ENCODE measurements at regions not wholly inside any gene's neighbourhood (a gene's known extent, or its start where the extent isn't known, plus 50 kb on each side); places are given as distances from the start of the nearest gene placed in this dataset.
"Not testable (repeated sequence)": the region's sequence is repeated elsewhere in the genome, so short reads cannot be mapped to it uniquely, and the experiment has no call there.

DNA sequence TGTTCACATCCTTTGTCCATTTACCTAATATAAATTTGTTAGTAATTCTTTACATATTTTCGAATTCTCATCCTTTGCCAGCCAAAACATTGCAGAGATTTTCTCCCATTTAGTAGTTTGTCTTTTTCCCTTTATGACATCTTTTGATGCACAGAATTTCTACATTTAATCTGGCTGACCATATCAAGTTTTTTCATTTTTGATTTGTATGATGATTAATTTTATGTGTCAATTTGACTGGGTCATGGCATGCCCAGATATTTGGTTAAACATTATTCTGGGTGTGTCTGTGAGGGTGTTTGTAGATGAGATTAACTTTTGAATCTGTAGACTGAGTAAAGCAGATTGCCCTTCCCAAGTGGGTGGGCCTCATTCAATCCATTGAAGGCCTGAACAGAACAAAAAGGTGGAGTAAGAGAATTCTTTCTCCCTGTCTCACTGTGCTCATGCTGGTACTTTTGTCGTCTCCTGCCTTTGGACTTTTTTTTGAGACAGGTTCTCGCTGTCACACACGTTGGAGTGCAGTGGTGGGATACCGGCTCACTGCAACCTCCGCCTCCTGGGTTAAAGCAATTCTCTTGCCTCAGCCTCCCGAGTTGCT, 72.1 kb upstream of the EPB41L1 start:
- no peak for DNase-seq (ENCODE audit: low spot score)

GRCh38 chr20:36083200-36083599, 71.3 kb upstream of the EPB41L1 start:
- DNase-seq (ENCODE audit: low spot score) = not testable (repeated sequence)

- DNase-seq (ENCODE audit: low spot score) = no peak
Observed at GRCh38 chr20:36084356-36084755, 70.2 kb upstream of the EPB41L1 start.

DNA sequence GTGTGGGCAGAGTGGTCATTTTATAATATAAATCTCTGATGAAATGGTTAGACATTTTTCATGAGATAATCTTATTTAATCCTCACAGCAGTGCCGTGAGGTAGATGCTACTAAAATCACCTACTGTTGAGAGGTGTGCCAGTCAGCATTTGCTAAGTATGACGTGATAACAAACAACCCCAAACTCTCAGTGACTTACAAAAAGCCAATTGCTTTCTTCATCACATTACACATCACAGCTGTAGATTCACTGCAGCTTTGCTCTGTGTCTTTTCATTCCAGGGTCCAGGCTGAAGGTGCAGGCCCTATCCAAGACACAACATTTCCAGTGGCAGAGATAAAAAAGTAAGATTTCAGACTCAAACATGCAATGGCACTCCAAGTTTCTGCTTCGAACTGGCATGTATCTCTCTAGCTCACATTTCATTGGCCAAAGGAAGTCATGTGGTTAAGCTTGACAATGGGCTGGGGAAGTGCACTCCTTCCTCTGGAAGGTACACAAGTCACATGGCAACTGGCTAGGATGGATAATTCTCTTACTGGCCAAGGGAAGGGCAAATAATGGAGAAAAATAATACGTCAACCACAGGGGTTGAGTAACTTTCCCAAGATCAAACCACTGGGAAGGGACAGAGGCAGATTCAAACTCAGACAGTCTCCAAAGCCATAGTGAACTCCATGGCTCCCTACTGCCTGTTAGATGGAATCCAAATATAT, 69.5 kb upstream of the EPB41L1 start:
- DNase-seq (ENCODE audit: low spot score) = no peak

- DNase-seq (ENCODE audit: low spot score) = no peak
Observed at GRCh38 chr20:36085686-36086267, 68.8 kb upstream of the EPB41L1 start.

DNA sequence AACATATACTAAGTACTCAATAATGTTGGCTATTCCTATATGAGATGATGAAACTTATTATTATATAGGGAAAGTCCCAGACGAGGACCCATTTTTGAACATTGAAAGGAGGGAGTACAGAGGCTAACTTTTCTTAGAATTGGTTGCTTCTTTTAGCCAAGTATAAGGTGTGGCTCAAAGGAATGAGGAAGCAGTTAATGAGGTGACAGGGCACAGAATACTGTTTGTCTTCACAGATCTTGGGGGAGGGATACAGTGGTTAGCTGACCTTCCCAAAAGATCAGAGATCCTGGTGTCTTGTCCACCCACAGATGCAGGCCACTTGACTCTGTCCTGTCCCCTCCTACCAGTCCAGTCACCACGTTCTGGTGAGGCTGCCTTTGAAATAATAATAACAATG, 67.8 kb upstream of the EPB41L1 start:
- no peak for DNase-seq (ENCODE audit: low spot score)

DNA sequence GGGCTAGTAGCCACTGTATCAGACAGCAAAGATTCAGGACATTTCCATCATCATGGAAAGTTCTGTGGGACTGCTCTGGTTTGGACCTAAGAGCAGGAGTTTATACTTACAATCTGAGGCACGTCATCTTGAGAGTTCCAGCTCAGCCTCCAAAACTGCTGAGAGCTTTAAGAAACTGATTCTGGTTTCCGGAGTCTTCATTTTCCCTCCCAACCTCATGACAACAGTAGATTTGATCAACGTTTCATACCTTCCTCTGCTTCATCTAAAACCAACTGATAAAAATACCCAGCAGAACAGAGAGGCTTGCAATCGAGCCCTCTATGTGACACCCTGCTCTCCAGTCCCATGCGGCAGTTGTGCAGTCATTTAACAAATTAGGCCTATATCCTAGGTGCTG, 64.3 kb upstream of the EPB41L1 start:
- DNase-seq (ENCODE audit: low spot score) = no peak

DNA sequence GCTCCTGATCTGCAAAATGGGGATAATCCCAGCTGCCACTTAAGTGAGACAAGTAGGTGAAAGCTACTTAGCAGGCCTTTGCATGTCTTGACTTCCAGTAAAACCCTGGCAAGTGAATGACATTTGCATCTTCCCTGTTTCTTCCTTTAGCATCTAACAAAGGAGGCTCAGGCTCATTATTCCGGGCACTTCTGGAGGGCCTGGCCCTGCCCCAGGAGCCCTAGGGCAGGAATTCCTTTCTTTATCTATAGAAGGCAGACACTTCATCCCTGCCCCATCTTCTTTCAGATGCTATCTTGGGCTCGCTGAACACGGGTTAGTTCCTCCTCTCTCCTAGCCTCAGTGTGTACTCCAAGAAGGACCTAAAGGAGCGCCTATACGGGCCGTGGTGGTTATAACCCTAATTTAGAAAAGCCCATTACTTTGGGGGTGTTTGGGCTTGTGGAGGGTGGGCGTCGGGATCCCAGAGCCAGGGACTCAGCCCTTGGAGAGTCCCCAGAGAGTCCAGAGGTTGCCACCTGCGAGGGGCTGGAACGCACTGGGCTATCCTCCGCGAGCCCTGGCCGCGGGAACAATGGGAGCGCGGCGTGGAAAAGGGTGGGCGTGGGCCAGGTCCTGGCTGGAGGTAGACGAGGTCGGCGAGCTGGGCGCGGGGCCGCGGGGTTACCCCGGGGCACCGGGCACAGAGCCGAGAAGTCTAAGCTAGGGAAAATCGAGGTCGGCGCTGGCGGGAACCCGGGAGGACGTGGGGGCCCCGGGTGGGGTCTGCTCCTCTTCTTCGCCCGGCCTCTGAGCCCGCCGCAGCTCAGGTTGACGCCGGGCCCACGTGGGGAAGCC, 62.8 kb upstream of the EPB41L1 start:
- no peak for DNase-seq (ENCODE audit: low spot score)

DNA sequence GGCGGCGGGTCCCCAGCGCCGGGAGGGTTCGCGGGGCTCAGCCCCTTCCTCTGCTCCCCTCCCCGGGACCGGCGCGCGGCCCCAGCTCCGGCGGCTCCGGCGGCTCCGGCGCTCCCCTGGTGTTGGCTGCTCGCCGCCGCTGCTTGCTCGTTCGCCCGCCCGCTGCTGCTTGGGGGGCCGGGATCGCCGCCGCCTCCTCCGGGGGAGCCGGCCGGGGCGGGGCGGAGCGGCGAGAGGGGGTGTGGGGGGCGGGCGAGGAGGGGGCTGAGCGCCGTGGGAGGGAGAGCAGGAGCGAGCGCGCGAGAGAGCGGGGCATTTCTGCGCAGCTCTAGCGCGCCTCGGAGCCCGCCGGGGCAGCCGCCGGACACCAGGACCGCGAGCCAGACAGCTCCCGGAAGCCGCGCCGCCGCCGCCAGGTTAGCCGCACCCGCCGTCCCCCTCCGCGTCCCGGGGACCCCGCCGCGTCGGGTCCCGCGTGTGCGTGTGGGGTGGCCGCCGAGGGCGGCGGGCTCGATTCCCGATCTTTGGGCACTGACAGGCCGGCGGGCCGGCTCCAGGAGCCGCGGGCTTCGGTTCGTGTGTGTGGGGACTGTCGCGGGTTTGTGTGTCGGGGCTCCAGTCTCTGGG, 62.0 kb upstream of the EPB41L1 start:
- no peak for DNase-seq (ENCODE audit: low spot score)

DNA sequence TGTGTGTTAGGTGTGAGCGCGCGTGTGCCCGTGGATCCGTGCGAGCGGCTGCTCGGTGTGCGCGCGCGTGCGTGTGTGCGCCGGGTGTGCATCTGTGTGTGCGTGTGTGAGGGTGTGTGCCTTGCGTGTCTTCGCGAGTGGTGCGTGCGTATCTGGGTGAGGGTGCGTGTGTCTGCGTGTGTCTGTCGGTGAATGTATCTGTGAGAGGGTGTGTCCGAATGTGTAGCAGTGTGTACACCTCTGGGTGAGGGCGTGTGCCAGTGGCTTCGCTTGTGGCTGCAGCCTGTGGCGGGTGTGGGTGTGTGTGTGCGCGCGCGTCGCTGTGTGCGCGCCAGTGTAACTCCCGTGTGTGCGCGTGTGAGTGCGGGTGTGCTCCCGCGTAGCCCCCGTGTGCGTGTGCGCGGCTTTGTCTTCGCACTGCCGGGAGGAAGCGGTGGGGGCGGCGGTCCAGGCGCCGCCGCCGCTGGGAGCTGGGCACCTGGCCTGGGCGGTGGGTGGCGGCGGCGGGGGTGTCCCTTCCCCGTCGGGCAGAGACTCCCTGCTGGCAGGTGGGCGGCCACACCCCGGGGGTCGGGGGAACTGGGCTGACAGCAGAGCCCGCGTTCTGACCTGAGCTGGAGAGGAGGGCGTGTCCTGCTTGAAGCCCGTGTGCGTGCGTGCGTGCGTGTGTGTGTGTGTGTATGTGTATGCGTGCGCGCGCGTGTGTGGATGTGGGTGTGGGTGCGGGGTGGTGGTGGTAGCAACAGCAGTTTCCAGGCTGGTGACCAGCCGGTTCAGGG, 61.3 kb upstream of the EPB41L1 start:
- DNase-seq (ENCODE audit: low spot score) = peak; percentile 7

- DNase-seq (ENCODE audit: low spot score) = no peak
Observed at GRCh38 chr20:36093804-36094145, 60.8 kb upstream of the EPB41L1 start.

DNA sequence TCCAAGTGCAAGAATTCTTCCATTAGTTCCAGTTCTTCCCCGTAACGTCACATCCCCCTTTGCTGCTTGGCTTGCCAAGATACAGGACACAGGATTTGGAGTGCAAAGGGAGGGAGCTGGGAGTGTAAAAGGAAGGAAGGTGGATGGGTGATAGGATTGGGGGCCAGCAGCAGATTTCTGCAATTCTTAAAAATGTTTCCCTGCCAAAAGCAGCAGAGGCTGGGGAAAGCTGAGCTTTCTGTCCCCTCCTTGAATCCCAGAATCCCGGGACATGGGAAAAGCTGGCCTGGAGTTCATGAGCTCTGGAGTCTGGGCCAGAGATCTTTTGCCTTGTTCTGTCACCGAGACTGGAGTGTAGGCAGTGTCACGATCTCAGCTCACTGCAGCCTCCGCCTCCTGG, 60.0 kb upstream of the EPB41L1 start:
- DNase-seq (ENCODE audit: low spot score) = no peak

GRCh38 chr20:36096435-36096834, 58.1 kb upstream of the EPB41L1 start:
- DNase-seq (ENCODE audit: low spot score) = no peak

- DNase-seq (ENCODE audit: low spot score) = no peak
Observed at GRCh38 chr20:36097337-36098151, 57.0 kb upstream of the EPB41L1 start.

DNA sequence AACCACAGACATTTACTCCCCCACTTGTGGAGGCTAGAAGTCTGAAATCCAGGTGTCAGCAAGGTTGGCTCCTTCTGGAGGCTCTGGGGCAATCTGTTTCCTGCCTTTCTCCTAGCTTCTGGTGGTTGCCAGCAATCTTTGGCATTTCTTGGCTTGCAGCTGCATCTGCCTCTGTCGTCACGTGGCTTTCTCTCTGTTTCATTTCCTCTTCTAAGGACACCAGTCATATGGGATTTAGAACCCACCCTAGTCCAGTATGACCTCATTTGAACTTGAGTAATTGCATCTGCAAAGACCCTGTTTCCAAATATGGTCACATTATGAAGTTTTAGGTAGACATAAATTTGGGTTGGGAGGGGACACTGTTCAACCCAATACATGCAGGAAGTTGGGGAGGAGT, 56.2 kb upstream of the EPB41L1 start:
- no peak for DNase-seq (ENCODE audit: low spot score)

GRCh38 chr20:36099106-36099505, 55.4 kb upstream of the EPB41L1 start:
- no peak for DNase-seq (ENCODE audit: low spot score)

GRCh38 chr20:36101192-36101591, 53.3 kb upstream of the EPB41L1 start:
- no peak for DNase-seq (ENCODE audit: low spot score)

DNA sequence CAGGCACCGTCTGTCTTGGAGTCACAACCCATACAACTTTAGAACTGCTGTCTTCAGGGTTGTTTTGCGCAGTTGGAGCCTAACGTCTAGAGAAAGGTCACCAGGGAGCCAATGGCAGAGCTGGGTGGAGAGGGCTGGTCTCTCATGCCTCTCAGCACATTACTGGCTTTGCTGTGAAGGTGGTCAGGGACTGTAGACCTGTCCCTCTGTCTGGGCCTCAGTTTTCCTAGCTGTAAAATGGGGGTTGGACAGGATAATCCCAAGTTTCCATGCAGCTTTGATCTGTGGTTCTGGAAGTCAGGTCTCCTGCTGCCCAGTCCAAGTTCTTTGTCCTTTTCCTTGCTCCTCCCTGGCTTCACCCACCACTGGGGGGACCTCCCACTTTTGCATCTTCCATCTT, 52.2 kb upstream of the EPB41L1 start:
- DNase-seq (ENCODE audit: low spot score) = no peak

DNA sequence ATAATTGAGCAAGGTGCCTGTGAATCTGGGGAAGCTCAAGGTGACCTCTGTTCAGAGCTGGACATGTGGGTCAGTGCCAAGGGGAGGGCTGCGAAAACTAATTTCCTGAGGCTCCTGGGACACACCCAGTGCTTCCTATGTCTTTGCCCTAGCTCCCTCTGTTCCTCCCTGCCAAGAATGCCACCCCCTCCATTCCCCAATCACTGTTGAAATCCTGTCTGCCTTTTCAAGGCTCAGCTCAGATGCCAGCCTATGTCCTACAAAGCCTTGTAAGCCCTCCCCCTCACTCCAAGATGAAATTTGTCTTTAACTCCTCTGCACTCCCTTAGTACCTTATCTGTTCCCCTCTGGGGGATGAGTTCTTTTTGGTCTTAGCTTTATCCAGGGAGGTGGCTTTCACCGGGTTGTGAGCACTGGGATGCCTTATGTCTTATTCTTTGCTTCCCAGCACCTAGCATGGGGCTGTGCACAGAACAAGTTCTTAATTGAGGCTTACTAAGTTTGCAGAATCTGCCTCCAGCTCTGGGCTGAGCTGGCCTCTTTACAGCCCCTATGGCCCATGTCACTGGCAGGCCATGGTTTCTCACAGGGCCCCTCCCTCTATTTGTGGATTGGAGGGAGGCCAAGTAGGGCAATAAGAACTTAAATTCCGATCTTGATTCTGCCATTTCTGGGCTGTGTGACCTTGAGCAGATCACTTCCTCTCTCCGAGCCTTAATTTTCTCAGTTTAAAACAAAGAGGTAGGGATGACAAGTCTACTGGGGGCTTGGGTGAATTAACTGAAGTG, 51.5 kb upstream of the EPB41L1 start:
- no peak for DNase-seq (ENCODE audit: low spot score)

DNA sequence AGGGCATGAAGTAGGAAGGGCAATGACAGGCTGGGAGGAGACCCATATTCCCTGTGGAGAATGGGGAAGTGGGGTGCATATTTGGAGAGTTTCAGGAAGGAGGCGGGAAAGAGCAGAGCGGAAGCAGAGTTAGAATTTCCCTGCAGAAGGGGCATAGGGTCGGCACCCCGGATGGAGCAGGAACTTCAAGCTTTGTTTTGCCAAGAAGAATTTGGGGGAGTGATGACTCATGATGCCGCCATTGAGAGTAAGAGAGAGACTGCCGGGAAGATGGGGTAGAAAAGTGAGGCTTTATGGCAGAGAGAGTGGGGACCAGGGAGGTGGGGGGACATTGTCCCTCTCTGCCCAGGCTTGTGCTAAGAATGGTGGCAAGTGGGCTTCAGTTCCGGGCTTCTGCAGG, 50.3 kb upstream of the EPB41L1 start:
- DNase-seq (ENCODE audit: low spot score) = no peak

Data from CD4-positive, alpha-beta T cell treated with Interleukin-6 at 100 ng/mL for 8 hours (primary cell).